Muscle of leg (tissue), 3 donors: ENCODE measurements at regions not wholly inside any gene's neighbourhood (a gene's known extent, or its start where the extent isn't known, plus 50 kb on each side); places are given as distances from the start of the nearest gene placed in this dataset.
A peak's percentile ranks its signal among the peaks of the same experiment; 100 is the strongest.

Source experiments
- DNase-seq: peaks from one replicate; pipeline ENCODE4 v3.0.0; 2013
- H3K27ac ChIP-seq: one replicate; pipeline ENCODE4 v1.5.1; 2013; ENCODE audit warnings: mild to moderate bottlenecking, low read length, control low read depth
- H3K27me3 ChIP-seq: one replicate; pipeline ENCODE4 v1.6.1; 2013; ENCODE audit warnings: low read length; ENCODE audit not compliant: control insufficient read depth, insufficient read depth
- H3K36me3 ChIP-seq: one replicate; pipeline ENCODE4 v1.6.1; 2013; ENCODE audit warnings: low read length; ENCODE audit not compliant: control insufficient read depth, insufficient read depth
- H3K4me1 ChIP-seq: one replicate; pipeline ENCODE4 v1.6.1; 2013; ENCODE audit warnings: low read length; ENCODE audit not compliant: control insufficient read depth, insufficient read depth
- H3K4me3 ChIP-seq: one replicate; pipeline ENCODE4 v1.5.1; 2013; ENCODE audit warnings: low read length, control low read depth
- H3K9me3 ChIP-seq: replicated peaks from 2 replicates; pipeline ENCODE4 v1.6.1; 2013; ENCODE audit warnings: low read depth, low read length; ENCODE audit not compliant: control insufficient read depth
- WGBS: methylation state at CpG from one replicate; pipeline ENCODE4 v1.1.5; 2013; ENCODE audit warnings: missing lambda C conversion rate; ENCODE audit not compliant: insufficient coverage; 5-methylcytosine and 5-hydroxymethylcytosine counted together

DNA sequence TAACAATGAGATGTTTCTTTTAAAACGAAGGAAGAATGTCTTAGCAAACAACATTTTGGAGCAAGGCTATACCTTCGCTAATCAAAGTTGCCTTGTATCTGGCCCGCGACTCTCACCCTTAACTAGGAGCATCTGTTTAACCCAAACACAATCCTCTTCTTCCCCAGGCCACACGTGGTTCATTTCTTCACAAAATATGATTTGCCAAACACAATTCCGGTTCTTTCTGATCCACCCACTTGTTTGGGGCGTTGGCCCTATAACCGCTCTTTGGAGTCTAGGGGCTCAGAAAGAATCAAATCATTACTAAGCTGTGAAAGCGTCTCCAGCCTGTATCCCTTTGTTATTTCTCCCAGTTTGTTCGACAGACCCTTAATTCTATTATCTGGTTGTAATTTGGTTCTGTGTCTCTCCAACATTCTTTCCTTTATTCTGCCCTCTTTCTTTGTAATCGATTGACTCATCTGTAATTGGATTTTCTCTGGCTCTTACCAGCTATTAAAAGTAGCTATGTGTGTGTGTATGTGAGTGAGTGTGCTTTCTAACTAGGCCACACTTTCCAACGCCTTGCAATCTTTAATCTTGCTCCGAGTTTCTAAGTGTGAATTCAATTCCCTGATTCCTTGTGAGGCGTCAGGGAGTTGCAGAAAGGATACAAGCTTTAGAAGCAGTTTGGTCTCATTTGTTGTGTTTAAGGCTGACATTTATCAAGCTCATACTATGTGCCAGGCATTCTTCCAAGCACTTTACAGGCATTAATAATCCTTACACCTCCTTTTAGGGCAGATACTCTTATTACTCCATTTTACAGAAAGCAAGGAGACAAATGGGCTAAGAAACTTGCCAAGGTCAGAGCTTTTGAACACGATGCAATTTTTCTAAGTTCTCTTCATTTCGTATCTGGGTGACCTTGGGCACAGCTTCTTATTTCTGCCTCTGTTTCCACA lies 138.6 kb upstream of the CPEB2 start:
- H3K4me3 ChIP-seq: no peak overlapping the region
- WGBS: 59% methylated on average over 7 of the region's 16 CpGs
- H3K36me3 ChIP-seq: no peaks in the 10 kb centered on the region
- no peak overlapping the region for H3K27ac ChIP-seq
- H3K27me3 ChIP-seq: no peaks in the 10 kb centered on the region
- no peak for DNase-seq
- peaks cover 14% of the 10 kb centered on the region for H3K4me1 ChIP-seq
- no peaks in the 10 kb centered on the region for H3K9me3 ChIP-seq

DNA sequence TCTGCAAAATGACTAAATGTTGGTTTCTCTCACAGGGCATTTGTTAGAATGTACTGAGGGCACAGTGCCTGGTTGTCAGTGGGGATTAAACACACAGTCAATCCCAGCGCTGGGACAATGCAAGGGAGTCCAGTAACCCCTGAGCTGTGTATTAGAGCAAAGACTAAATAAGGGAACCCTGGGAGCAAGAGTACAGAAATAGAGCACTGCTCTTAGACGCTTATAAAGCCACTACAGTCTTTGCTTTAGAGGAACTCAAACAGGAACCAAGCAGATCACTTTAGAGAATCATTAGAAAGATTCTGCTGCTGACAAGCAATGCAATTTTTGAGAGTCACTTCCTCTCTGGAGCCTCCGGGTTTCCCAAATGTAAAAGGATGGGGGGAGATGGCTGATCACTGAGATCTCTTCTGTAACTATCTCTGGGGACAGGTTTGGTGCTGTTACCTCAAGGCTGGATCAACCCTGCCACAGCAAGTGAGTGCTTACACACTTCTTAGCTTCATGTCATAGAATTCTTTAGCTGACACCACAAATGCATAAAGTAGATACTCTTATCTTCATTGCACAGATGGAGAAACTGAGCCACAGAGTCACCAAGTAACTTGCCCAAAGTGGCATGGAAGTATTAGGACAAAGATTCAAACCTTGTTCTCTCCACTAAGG lies 137.8 kb upstream of the CPEB2 start:
- H3K27me3 ChIP-seq: no peaks in the 10 kb centered on the region
- H3K4me3 ChIP-seq: no peak overlapping the region
- no peaks in the 10 kb centered on the region for H3K36me3 ChIP-seq
- H3K27ac ChIP-seq: no peak overlapping the region
- WGBS: 55% methylated on average over 2 of the region's 3 CpGs
- no peaks in the 10 kb centered on the region for H3K9me3 ChIP-seq
- peaks cover 14% of the 10 kb centered on the region for H3K4me1 ChIP-seq
- DNase-seq: peak; percentile 32

DNA sequence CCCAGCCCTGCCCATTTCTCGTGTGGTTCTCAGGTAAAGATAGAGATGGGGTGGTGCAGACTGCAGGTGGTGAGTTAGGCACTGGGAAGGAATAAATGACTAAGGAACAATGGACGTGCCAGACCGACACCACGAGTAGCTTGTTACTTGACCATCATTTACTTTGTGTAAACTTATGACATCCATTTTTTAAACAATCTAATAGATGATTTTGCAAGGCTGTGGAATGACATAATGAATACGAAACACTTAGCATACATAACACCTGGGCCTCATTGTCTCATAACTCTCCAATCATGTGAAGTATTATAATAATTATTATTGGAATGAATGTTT lies 137.3 kb upstream of the CPEB2 start:
- no CpG with 5 or more reads among the region's 5 CpGs for WGBS
- H3K9me3 ChIP-seq: no peaks in the 10 kb centered on the region

DNA sequence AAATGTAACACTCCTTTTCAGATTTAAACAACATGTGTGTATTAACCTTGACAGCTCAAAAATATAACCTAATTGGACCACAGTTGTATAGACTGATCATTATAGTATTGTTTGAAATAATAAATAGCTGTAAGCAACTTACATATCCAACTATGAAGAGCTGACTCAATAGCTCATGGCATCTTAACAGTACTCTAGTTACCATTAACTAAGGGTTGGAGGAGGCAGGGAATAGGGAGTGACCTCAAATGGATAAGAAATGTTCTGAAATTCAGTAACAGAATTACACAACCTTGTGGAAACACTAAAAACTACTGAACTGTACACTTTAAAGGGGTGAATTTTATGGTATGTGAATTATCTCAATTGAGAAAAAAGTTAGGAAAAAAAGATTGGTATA lies 136.5 kb upstream of the CPEB2 start:
- DNase-seq: no peak
- Histone ChIP-seq H3K4me3 (no peak overlapping the region), H3K9me3 (no peaks in the 10 kb centered on the region), H3K27ac (no peak overlapping the region), H3K4me1 (peaks cover 14% of the 10 kb centered on the region), H3K36me3 (no peaks in the 10 kb centered on the region), H3K27me3 (no peaks in the 10 kb centered on the region)

More for the DNA sequence above, 137.3 kb upstream of the CPEB2 start:
- Histone ChIP-seq H3K4me3 (no peak overlapping the region), H3K27ac (no peak overlapping the region), H3K4me1 (peaks cover 14% of the 10 kb centered on the region), H3K36me3 (no peaks in the 10 kb centered on the region), H3K27me3 (no peaks in the 10 kb centered on the region)
- DNase-seq: no peak

DNA sequence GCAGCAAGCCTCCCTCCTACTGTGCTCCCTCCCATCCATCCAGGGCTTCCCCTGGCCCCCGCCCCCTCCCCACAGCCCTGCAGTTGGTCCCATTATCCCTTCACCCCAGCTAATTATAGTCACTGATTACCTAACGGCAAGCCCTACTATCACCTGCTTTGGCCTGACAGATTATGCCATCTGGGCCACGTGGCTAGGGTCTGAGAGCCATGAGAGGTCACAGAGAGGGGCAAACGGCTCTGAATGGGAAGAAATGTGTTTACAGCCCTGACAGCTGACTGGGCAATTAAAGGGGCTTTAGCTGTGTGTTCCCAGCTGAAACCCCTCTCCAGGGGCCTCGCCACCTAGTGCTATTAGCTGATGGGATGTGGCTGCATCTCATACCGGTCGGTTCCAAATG lies 134.4 kb upstream of the CPEB2 start:
- peak; percentile 58 for DNase-seq
- 24% methylated on average over 7 of the region's 7 CpGs for whole genome bisulfite sequencing
- Histone ChIP-seq H3K4me3 (no peak overlapping the region), H3K27me3 (no peaks in the 10 kb centered on the region), H3K9me3 (no peaks in the 10 kb centered on the region), H3K4me1 (peaks cover 10% of the 10 kb centered on the region), H3K27ac (peak overlapping the region; percentile 50), H3K36me3 (no peaks in the 10 kb centered on the region)

DNA sequence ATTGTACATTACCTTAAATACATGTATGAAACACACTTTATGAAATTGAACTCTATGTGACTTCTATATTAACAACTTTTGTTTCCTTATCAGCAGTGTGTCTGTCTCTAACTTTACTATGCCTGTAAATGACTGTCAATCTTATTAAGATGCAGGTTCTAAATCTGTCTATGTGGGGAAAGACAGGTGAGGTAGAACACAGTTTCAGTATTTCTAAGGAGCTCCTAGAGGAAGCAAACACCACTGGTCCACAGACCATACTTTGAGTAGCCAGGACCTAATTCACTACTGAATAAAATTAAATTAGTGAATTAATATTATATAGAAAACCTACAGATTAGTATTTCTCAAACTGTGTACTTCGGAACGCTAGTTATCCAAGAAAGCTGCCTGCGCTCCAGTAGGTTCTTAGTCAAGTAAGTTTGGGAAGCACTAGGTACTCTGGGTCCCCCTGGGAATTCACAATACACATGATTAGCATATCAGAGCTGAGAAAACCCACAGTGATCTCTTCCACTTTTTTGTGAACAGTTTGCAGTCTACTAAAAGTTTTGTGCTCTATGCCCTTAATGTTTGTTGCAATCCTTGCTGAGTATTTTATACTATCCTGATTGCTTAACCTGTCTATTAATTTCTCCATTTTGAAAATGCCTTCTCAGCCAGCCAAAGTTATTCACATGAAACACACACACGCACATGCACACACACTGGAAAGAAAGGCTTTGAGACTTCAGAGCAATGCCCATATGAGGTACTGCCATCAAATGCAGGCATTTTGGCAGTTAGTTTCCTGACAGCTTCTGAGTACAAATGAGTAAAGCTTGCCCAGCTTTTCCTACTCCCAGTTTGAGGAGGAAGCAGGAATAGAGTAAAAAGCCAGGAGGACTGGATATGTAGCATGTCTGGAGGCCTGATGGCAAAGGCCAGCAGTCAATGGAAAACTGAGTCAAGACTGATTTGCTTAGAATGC lies 133.6 kb upstream of the CPEB2 start:
- 86% methylated on average over 1 of the region's 4 CpGs for WGBS
- Histone ChIP-seq H3K36me3 (no peaks in the 10 kb centered on the region), H3K27me3 (no peaks in the 10 kb centered on the region), H3K4me1 (peaks cover 4% of the 10 kb centered on the region), H3K4me3 (no peak overlapping the region), H3K27ac (peak overlapping the region; percentile 50), H3K9me3 (no peaks in the 10 kb centered on the region)
- peak; percentile 10 for DNase-seq

DNA sequence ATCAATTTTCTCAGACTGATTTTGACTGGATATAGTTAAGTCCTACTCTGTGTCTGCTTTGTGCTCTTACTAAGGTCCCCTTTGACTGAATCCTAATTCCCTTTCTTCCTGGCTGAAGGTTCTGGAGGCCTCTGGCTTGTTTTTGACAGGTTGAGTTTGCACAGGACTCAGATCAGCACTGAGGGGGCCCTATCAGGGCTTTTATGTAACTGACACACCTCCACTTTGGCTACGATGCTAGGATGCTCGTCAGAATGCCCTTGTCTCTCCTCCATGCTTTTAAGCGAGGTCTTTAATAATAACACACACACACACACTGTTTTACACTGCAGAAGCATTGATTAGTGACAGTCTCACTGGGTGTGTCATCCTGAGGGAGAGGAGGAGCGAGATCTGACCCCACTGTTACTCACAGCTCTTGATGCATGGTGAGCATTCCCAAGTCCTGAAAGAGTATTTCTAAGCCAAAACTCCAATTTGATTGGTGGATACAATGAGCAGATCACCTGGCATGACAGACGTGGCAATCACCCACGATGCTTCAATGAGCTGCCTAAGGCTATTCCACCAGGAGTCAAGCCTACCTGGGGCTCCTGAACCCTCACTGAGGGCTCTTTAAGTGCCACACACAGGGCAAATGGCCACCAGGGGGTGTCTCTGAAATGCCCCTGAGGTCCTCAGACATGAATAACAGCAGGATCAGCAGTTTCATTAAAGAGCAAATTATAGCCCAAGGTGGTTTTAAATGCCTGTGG lies 130.4 kb upstream of the CPEB2 start:
- 39% methylated on average over 3 of the region's 6 CpGs for WGBS
- no peaks in the 10 kb centered on the region for H3K27me3 ChIP-seq
- H3K27ac ChIP-seq: no peak overlapping the region
- peaks cover 4% of the 10 kb centered on the region for H3K4me1 ChIP-seq
- no peak for DNase-seq
- no peaks in the 10 kb centered on the region for H3K36me3 ChIP-seq
- no peak overlapping the region for H3K4me3 ChIP-seq
- no peaks in the 10 kb centered on the region for H3K9me3 ChIP-seq

DNA sequence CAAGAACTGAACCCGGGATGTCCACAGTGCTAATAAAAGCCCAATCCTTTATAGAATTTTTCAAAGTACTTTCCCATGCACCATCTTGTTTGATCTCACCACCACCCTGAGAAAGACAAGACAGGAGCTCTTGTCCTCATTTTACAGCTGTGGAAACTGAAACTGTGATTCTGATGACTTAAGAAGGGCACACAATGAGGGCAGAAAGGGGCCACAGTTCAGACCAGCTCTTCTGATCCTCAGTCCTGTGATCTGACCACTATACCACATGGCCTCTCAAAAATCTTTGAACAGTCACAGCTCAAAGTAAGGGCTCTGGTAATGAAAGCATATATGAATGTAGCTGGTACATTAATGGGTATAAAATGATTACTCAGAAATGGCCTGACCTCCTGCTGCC lies 127.3 kb upstream of the CPEB2 start:
- Histone ChIP-seq H3K36me3 (no peaks in the 10 kb centered on the region), H3K27me3 (no peaks in the 10 kb centered on the region), H3K27ac (no peak overlapping the region), H3K4me3 (no peak overlapping the region), H3K9me3 (no peaks in the 10 kb centered on the region), H3K4me1 (peaks cover 4% of the 10 kb centered on the region)
- WGBS: 56% methylated on average over 1 of the region's 1 CpG
- DNase-seq: no peak

DNA sequence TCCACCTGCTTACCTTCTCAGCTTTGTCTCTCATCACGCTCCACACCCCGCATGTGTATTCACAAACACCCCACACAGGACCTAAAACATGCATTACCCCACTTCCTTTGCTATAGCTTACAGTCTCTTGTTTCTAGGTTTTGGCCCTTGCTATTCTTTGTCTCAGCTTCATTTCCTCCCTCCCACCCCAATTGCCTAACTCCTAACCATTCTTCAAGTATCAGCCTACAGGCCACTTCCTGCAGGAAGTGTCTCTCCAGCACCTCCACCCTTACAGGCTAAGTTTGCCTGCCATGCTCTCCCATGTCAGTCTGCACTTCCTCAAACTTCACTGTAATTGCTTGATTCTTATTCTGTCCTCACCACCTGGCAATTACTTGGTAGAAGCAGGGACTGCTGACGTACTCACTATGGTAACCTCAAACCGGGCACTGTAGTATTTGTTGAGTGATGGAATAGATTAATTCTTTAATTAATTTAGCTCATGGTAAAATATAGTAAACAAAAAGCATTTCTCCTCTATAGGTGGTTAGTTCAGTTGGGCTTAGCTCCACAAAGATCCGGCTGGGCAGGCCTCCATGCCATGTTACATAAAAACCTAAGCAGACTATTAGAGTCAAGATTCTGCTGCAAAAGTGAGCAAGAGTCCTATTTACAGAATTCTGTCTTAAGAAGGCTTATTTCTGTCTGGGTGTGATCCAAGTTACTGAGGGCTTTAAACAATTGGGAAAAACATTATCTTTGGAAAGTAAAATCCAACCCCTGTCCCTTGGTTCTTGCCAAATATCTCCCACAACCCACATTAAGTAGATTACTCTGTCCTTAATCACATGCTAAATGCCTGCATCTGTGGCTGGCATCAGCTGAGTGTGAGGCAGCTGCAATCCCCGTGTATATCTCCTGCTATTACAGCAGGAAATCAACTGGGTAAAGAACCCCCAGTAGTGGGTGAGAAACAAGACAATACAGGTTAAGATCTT lies 124.7 kb upstream of the CPEB2 start:
- no peaks in the 10 kb centered on the region for H3K36me3 ChIP-seq
- WGBS: 96% methylated on average over 2 of the region's 6 CpGs
- H3K4me3 ChIP-seq: no peak overlapping the region
- DNase-seq: peak; percentile 44
- H3K4me1 ChIP-seq: peaks cover 4% of the 10 kb centered on the region
- no peak overlapping the region for H3K27ac ChIP-seq
- H3K27me3 ChIP-seq: no peaks in the 10 kb centered on the region
- no peaks in the 10 kb centered on the region for H3K9me3 ChIP-seq
